ENCODE measurements at regions not wholly inside any gene's neighbourhood (a gene's known extent, or its start where the extent isn't known, plus 50 kb on each side); places are given as distances from the start of the nearest gene placed in this dataset.

GRCh38 chr4:18882468-18882867, 860.9 kb upstream of the LCORL start:
- TF ChIP-seq CTCF (conservative IDR thresholded peaks at IDR 0.05) (no peak), EZH2 (IDR thresholded peaks at IDR 0.05; ENCODE audit: low read depth) (no peak)

Measured in PC-9 (cell line).